ENCODE measurements at regions not wholly inside any gene's neighbourhood (a gene's known extent, or its start where the extent isn't known, plus 50 kb on each side); places are given as distances from the start of the nearest gene placed in this dataset.

DNA sequence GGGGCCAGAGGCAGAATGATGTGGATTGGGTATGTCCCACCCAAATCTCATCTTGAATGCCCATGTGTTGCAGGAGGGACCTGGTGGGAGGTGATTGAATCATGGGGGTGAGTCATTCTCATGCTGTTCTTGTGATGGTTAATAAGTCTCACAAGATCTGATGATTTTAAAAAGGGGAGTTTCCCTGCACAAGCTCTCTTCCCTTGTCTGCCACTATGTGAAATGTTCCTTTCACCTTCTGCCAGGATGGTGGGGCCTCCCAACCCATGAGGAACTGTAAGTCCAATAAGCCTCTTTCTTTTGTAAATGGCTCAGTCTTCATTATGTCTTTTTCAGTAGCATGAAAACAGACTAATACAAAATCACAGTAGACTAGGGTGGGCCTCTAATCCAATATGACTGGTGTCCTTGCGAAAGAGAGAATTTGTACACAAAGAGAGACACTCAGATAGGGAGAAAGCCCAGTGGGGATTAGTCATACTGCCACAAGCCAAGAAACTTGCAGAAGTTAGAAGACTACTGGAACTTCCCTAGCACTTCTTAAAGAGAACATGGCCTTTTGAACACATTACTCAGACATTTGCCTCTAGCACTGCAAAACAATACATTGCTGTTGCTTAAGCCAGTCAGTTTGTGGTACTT lies 68.4 kb downstream of the ANXA1 start:
- H3K4me1 Mint-ChIP-seq: peaks cover 48% of the 10 kb centered on the region
- H3K9me3 Mint-ChIP-seq: peaks cover 1 to 14% of the 10 kb centered on the region in 2 donors
- H3K27me3 Mint-ChIP-seq: peaks cover 63% of the 10 kb centered on the region

DNA sequence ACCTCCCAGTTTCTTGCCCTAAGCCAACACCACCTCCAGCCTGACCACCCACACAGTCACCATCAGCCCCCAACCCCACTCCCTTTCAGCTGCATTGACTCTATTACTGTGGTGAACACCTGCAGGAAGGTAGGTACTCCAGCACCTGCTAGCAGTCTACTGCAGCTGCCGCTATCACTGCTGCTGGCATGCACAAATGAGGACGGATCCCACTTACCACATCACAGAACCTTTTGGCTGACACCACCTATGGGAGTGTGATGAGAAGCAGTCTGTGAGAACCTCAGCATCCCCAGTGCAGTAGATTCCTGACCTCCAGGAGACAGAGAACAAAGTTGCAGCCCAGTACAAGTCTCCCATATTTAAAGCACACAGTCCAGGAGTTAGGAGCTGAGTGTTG lies 71.9 kb downstream of the ANXA1 start:
- peaks cover 31% of the 10 kb centered on the region for H3K4me1 Mint-ChIP-seq
- H3K27ac Mint-ChIP-seq: peak overlapping the region in 1 of 2 donors; percentile 90
- no peak for ATAC-seq
- no peak for DNase-seq
- H3K27me3 Mint-ChIP-seq: peaks cover 54% of the 10 kb centered on the region
- no peak overlapping the region for H3K4me3 Mint-ChIP-seq
- peaks cover 6 to 15% of the 10 kb centered on the region in 2 donors for H3K9me3 Mint-ChIP-seq

More for the DNA sequence above, 68.4 kb downstream of the ANXA1 start:
- ATAC-seq (peak; percentile 94), DNase-seq (peak; percentile 47 to 66)
- Mint-ChIP-seq H3K27ac (peak overlapping the region; percentile 91 to 97), H3K4me3 (peak overlapping the region; percentile 64 to 65)

DNA sequence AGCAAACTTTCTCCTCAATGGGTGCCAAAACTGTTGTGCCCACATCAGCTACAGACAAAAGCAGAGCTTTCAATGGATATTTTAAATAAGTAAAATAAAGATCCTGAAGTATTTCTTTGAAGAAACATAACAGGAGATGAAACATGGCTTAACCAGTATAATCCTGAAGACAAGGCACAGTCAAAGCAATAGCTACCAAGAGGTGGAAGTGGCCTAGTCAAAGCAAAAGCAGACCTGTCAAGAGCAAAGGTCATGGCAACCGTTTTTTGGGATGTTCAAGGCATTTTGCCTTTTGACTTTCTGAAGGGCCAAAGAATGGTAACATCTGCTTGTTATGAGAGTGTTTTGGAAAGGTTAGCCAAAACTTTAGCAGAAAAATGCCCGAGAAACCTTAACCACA lies 77.9 kb downstream of the ANXA1 start:
- DNase-seq (no peak), ATAC-seq (no peak)
- H3K9me3 Mint-ChIP-seq: peaks cover 6% of the 10 kb centered on the region in 2 donors
- H3K4me1 Mint-ChIP-seq: peaks cover 11% of the 10 kb centered on the region
- peaks cover 28% of the 10 kb centered on the region for H3K27me3 Mint-ChIP-seq
- H3K4me3 Mint-ChIP-seq: no peak overlapping the region
- no peak overlapping the region for H3K27ac Mint-ChIP-seq

DNA sequence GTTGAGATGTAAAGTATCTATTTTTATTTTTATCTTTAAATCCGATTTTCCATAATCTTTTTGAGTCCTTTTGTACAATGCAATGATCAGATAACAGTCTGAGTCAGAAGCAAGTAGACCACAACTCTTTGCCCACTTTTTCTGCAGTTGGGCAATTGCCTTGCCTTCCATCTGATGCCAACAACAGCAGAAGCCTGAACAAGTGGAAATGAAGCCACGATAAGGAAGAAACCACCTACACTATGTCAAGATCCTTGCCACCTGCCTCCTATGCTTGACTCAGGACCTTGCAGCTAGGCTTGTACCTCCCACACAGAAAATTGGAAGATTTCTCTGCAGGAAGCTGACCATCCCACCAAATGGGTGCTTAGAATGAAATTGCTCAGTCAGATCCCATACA lies 78.6 kb downstream of the ANXA1 start:
- H3K27ac Mint-ChIP-seq: no peak overlapping the region
- H3K4me3 Mint-ChIP-seq: no peak overlapping the region
- DNase-seq (no peak), ATAC-seq (no peak)
- H3K9me3 Mint-ChIP-seq: peaks cover 3 to 6% of the 10 kb centered on the region in 2 donors
- H3K27me3 Mint-ChIP-seq: peaks cover 21% of the 10 kb centered on the region
- H3K4me1 Mint-ChIP-seq: peaks cover 11% of the 10 kb centered on the region

DNA sequence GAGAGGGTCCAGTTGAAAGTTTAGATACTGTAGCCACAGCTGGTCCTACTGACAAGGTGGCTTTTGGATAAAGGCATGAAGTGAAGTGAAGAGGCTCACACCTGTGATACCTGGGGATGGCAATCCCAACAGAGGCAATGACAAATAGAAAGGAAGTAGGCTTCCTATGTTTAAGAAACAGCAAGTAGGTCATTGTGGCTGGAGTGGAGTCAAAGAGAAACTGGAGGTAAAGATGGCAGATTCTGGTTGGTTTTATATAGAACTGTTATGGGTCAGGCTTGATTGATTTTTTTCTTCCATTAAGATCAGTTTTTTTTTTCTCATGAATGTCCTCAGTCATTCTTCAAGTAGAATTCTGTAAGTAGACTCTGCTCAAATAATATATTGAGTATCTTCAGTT lies 79.5 kb downstream of the ANXA1 start:
- peaks cover 23% of the 10 kb centered on the region for H3K27me3 Mint-ChIP-seq
- no peak for DNase-seq
- ATAC-seq: peak; percentile 86
- peaks cover 11% of the 10 kb centered on the region for H3K4me1 Mint-ChIP-seq
- H3K27ac Mint-ChIP-seq: no peak overlapping the region
- peaks cover 0 to 6% of the 10 kb centered on the region in 2 donors for H3K9me3 Mint-ChIP-seq
- H3K4me3 Mint-ChIP-seq: no peak overlapping the region

DNA sequence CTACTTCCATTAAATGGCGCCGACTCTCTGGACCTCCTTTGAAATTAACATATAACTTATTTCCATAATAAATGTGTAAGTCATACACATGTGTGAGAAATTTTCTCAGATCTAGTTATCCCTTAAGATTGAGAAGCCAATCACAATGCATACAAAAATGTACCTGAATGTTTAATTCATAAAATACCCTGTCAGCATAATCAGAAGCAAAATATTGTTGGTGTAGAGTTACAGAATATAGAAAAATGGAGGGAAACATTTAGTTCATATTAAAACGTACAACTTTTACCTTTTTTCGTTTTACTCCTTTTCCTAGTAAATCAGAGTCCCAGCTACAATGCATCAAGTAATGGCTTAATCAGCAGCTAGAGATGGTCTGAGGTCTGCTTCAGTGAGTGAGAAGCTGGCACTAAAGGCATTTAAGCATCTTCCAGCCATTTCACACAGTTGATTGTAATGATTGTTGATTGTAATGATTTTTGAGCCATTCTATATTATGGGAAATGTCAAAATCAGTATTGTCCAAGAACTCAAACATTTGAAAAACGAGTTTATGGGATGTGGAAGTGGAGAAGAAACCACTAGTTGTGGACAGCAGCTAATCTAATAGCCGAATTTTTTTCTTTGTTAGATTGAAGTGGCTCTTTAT lies 81.8 kb downstream of the ANXA1 start:
- ATAC-seq (no peak), DNase-seq (no peak)
- Mint-ChIP-seq H3K9me3 (no peaks in the 10 kb centered on the region), H3K27me3 (peaks cover 25% of the 10 kb centered on the region), H3K4me3 (no peak overlapping the region), H3K4me1 (peaks cover 11% of the 10 kb centered on the region), H3K27ac (no peak overlapping the region)

DNA sequence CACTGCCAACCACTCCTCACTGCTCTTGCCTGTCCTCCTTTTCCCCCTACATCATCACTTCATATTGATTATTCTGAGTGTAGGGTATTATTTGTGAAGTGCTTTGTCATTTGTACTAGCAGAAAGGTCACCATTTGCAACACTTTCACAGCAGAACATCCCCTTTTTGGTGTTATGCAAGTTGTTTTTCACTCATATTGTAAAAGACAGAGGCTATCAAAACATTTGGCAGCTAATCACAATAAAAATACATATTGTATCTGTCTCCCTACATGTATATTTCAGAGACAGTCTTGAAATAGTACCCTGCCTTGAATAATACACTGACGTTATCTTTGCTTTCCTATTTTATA lies 82.3 kb downstream of the ANXA1 start:
- DNase-seq: no peak
- no peaks in the 10 kb centered on the region for H3K9me3 Mint-ChIP-seq

DNA sequence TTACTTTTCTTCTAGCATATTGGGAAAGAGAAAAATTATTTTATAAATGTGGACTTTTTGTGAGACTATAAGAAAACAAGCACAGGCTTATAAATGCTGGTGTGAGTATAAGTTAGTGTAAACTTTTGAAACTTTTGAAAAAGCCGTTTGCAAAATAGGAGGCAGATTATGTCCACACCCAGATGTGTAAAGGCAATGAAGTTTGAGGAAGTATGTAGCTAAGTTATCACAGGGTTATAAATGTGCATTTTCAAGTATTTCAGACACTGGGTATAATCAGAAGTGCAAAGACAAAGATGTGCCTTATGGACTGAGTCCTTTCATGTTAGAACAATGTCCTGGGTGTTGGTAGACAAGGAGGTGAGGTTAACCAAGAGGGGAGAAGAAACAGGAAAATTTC lies 85.5 kb downstream of the ANXA1 start:
- DNase-seq: no peak
- ATAC-seq: no peak
- no peak overlapping the region for H3K27ac Mint-ChIP-seq
- no peak overlapping the region for H3K4me3 Mint-ChIP-seq
- H3K4me1 Mint-ChIP-seq: no peaks in the 10 kb centered on the region
- H3K9me3 Mint-ChIP-seq: no peaks in the 10 kb centered on the region
- H3K27me3 Mint-ChIP-seq: peaks cover 29% of the 10 kb centered on the region

More for the DNA sequence above, 82.3 kb downstream of the ANXA1 start:
- Mint-ChIP-seq H3K27me3 (peaks cover 25% of the 10 kb centered on the region), H3K4me3 (no peak overlapping the region), H3K4me1 (peaks cover 11% of the 10 kb centered on the region), H3K27ac (no peak overlapping the region)
- no peak for ATAC-seq

DNA sequence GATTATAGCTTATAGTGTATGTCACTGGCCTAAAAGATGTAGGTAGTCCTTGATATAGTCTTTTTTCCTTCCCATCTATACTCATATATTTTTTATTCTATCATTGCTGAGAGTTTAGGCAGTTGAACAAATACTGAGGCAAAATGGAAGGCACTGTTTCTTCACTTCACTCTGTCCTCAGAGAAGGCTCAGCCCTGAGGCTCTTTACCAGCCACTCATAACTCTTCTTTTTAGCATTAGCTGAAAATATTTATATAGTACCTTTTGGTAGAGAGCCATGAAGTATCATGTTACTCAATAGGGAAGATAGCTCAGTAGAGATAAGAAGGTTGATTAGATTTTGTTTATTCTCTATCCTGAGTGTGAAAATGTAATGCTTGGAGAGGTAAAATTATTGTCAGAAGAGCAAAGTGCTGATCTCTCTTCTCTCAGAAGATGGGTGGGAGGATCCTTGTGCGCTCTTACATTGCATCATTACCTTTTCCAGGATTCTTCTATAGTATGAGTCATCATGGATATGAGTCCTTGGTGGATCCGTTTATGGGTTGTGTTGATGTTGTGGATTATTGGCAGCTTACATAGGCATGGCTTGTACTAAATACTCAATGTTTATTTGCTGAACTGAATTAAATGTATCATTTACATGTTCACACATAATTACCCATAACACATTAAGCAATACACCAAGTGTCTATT lies 88.1 kb downstream of the ANXA1 start:
- DNase-seq: no peak
- H3K4me1 Mint-ChIP-seq: no peaks in the 10 kb centered on the region
- H3K4me3 Mint-ChIP-seq: no peak overlapping the region
- no peak for ATAC-seq
- no peak overlapping the region for H3K27ac Mint-ChIP-seq
- peaks cover 29% of the 10 kb centered on the region for H3K27me3 Mint-ChIP-seq
- H3K9me3 Mint-ChIP-seq: no peaks in the 10 kb centered on the region

DNA sequence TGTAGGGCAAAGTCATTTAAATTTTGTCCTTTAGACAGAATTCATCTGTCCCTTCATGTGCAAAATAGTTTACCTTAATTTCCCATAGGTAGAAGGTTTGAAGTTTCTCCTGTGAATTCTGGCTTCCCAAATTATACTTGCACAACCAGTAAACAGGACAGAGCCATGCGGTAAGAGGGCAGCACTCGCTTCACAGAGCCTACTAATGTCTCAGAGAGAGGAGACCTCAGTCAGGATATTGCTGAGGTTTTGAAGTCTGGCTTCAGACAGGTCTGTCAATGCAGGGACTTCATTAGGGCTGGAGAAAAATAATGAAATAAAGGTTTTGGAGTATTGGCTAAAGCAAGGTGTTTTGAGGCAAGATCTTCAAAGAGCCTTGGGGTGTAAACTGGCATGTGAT lies 91.4 kb downstream of the ANXA1 start:
- H3K27ac Mint-ChIP-seq: peak overlapping the region in 1 of 2 donors; percentile 45
- H3K9me3 Mint-ChIP-seq: no peaks in the 10 kb centered on the region
- no peaks in the 10 kb centered on the region for H3K4me1 Mint-ChIP-seq
- no peak overlapping the region for H3K4me3 Mint-ChIP-seq
- no peak for ATAC-seq
- H3K27me3 Mint-ChIP-seq: peaks cover 25% of the 10 kb centered on the region
- no peak for DNase-seq

DNA sequence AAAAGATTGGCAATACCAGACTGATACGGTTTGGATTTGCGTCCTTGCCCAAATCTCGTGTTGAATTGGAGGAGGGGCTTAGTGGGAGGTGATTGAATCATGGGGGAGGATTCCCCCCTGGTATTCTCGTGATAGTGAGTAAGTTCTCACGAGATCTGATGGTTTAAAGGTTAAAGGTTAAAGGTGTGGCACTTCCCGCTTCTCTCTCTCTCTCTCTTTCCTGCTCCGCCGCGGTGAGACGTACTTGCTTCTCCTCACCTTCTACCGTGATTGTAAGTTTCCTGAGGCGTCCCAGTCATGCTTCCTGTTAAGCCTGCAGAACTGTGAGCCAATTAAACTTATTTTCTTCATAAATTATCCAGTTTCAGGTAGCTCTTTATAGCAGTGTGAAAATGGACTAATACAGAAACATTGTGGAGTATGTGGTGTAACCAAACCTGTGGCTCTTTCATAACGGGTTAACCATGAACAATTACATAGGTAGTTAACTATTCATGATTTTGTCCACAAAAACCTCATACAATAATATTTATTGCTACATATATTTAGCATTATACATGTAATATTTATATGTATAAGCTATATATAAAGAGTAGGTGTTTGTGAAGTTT lies 107.5 kb downstream of the ANXA1 start:
- no peak overlapping the region for H3K4me3 Mint-ChIP-seq
- DNase-seq: no peak
- ATAC-seq: peak; percentile 50
- H3K4me1 Mint-ChIP-seq: no peaks in the 10 kb centered on the region
- H3K27ac Mint-ChIP-seq: no peak overlapping the region
- H3K9me3 Mint-ChIP-seq: peaks cover 1 to 4% of the 10 kb centered on the region in 2 donors
- no peaks in the 10 kb centered on the region for H3K27me3 Mint-ChIP-seq

DNA sequence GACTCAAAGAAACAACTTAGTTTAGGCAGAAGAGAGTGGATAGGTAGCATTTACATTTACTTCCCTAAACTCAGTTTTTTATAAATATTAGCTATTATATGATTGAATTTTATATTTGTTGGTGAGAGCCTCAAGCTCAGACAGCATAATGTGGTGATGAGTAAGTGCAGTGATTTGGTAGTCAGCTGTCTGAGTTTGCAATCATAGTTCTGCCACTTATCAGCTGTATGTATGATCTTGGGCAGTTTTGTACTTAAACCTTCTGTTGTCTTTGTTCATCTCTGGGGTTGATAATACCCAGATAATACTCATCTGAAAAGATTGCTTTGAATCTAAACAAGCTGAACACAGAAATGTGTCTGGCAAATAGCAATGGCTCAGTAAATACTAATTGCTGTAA lies 108.8 kb downstream of the ANXA1 start:
- Mint-ChIP-seq H3K27me3 (peaks cover 5% of the 10 kb centered on the region), H3K9me3 (peaks cover 0 to 4% of the 10 kb centered on the region in 2 donors), H3K4me3 (no peak overlapping the region), H3K4me1 (no peaks in the 10 kb centered on the region), H3K27ac (no peak overlapping the region)
- no peak for DNase-seq
- ATAC-seq: no peak

DNA sequence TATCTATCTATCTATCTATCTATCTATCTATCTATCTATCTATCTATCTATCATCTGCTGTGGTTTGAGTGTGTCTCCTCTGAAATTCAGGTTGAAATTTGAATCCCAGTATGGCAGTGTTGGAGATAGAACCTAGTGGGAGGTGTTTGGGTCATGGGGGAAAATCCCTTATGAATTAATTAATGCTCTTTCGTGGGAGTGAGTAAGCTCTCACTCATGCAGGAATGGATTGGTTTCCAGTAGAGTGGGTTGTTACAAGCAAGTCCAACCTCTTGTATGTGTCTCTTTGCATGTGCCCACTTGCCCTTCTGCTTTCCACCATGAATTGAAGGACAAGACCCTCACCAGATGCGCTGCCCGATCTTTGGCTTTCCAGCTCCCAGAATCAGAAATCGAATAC lies 113.0 kb downstream of the ANXA1 start:
- no peak for DNase-seq
- Mint-ChIP-seq H3K9me3 (no peaks in the 10 kb centered on the region), H3K4me1 (no peaks in the 10 kb centered on the region), H3K4me3 (no peak overlapping the region), H3K27me3 (peaks cover 7% of the 10 kb centered on the region), H3K27ac (no peak overlapping the region)
- ATAC-seq: no peak

DNA sequence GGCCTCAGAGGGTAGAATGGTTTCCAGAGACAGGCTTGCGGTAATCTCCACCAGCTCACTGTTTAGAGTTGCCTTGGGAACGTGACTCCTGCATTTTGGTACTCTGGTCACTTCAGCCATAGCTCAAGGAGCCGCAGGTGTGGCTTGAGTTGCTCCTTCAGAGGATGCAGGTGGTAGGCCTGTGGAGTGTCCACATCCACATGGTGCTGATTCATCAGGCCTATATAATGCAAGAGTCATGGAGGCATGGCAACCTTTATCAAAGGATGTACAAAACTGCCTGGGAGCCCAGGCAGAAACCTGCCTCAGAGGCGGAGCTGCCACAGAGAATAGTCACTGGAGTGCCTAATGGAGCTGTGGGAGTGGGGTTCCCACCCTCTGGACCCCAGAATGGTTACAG lies 114.2 kb downstream of the ANXA1 start:
- H3K4me3 Mint-ChIP-seq: no peak overlapping the region
- no peak overlapping the region for H3K27ac Mint-ChIP-seq
- H3K4me1 Mint-ChIP-seq: no peaks in the 10 kb centered on the region
- no peaks in the 10 kb centered on the region for H3K9me3 Mint-ChIP-seq
- ATAC-seq: no peak
- DNase-seq: no peak
- H3K27me3 Mint-ChIP-seq: peaks cover 7% of the 10 kb centered on the region

DNA sequence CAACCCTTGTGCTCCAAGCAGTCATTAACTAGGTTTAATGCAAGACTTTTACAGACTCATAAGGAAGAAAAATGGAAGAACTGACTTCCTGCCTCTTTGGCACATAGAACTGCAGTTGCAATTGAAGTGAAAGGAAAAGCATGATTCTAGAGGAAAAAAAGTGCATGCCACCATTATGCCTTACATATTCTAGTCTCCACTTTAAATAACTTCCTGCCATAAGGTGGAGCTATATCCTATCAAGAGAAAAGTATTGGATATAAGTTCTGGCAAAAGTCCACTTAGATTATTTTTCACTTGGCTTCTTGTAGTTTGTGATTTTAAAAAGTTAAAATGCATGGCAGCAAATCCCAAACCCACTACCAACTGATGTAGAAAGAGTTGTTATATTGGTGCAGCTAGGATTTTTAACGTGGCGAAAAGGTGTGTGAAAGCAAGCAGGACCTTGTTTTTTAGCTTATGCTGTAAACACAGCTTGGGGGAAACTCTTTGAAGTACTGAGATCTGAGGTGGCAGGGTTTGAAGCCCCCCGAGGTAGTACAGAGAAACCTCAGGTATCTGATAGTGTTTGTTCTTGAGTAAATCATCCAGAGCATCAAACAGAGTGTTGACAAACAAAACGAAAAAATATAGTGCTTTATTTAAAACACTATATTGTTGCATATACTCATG lies 117.9 kb downstream of the ANXA1 start:
- no peak overlapping the region for H3K4me3 Mint-ChIP-seq
- H3K27ac Mint-ChIP-seq: no peak overlapping the region
- no peaks in the 10 kb centered on the region for H3K9me3 Mint-ChIP-seq
- DNase-seq: no peak
- no peak for ATAC-seq
- no peaks in the 10 kb centered on the region for H3K4me1 Mint-ChIP-seq
- peaks cover 7% of the 10 kb centered on the region for H3K27me3 Mint-ChIP-seq

Measured in stimulated activated naive CD8-positive, alpha-beta T cell treated with anti-CD3 and anti-CD28 coated beads, Interleukin-15, amount 100 ng/mL, for 72 hours (primary cell).